GM12878 (cell line): ENCODE measurements at regions not wholly inside any gene's neighbourhood (a gene's known extent, or its start where the extent isn't known, plus 50 kb on each side); places are given as distances from the start of the nearest gene placed in this dataset.

Experiments used
- ATF7 ChIP-seq: fragments of 450-650 bp; IDR thresholded peaks from 2 replicates; pipeline ENCODE4 v1.6.1; 2016; ENCODE audit warnings: low read depth, mild to moderate bottlenecking
- BCLAF1 ChIP-seq: fragments of 450-650 bp; IDR thresholded peaks from 2 replicates; pipeline ENCODE4 v1.6.1; 2017; ENCODE audit warnings: antibody characterized with exemption, mild to moderate bottlenecking, moderate library complexity
- CEBPB ChIP-seq, 2 experiments: fragments of 150-350 bp in 1 of 2; IDR thresholded peaks; 2 replicates each; pipeline ENCODE4 v1.6.1; 2012 to 2014; ENCODE audit warnings: low read depth in 2 of 2, low read length in 2 of 2, borderline replicate concordance in 1 of 2, inconsistent platforms in 1 of 2
- CREB1 ChIP-seq: IDR thresholded peaks from 2 replicates; pipeline ENCODE4 v1.6.1; 2012; ENCODE audit warnings: low read depth, mild to moderate bottlenecking, inconsistent platforms
- CUX1 ChIP-seq: IDR thresholded peaks from 2 replicates; pipeline ENCODE4 v1.6.1; 2012; ENCODE audit warnings: improper control_type of control experiment, low read depth, low read length; ENCODE audit not compliant: insufficient replicate concordance
- DPF2 ChIP-seq: fragments of 450-650 bp; IDR thresholded peaks from 2 replicates; pipeline ENCODE4 v1.6.1; 2017; ENCODE audit warnings: mild to moderate bottlenecking
- EP300 ChIP-seq, 2 experiments: fragments of 150-350 bp in 1 of 2; IDR thresholded peaks; 2 replicates each; pipeline ENCODE4 v1.6.1; 2011 to 2012; ENCODE audit warnings: low read depth in 2 of 2, low read length in 2 of 2, borderline replicate concordance in 1 of 2, improper control_type of control experiment in 1 of 2, inconsistent platforms in 1 of 2; ENCODE audit not compliant: control insufficient read depth in 1 of 2
- HDAC2 ChIP-seq: fragments of 200-600 bp; sonication (generic); IDR thresholded peaks from 2 replicates; pipeline ENCODE4 v1.6.1; 2017
- IKZF2 ChIP-seq, 2 experiments: fragments of 450-650 bp; IDR thresholded peaks; 2 replicates each; pipeline ENCODE4 v1.6.1; 2017; ENCODE audit warnings: mild to moderate bottlenecking in 2 of 2, moderate library complexity in 2 of 2
- MLLT1 ChIP-seq: fragments of 450-650 bp; IDR thresholded peaks from 2 replicates; pipeline ENCODE4 v1.6.1; 2016; ENCODE audit warnings: mild to moderate bottlenecking
- MYB ChIP-seq: fragments of 150-350 bp; IDR thresholded peaks from 2 replicates; pipeline ENCODE4 v1.6.1; 2014; ENCODE audit warnings: mild to moderate bottlenecking, low read depth, low read length, borderline replicate concordance
- MYC ChIP-seq: IDR thresholded peaks from 2 replicates; pipeline ENCODE4 v1.6.1; 2011; ENCODE audit warnings: mild to moderate bottlenecking, low read length, moderate library complexity, inconsistent platforms; ENCODE audit not compliant: insufficient read depth, insufficient replicate concordance, insufficient read length, severe bottlenecking
- PBX3 ChIP-seq: IDR thresholded peaks from 2 replicates; pipeline ENCODE4 v1.6.1; 2011; ENCODE audit warnings: mild to moderate bottlenecking, low read depth, low read length, moderate library complexity; ENCODE audit not compliant: insufficient replicate concordance
- PML ChIP-seq: IDR thresholded peaks from 2 replicates; pipeline ENCODE4 v1.6.1; 2012; ENCODE audit warnings: low read length, inconsistent platforms
- POU2F2 ChIP-seq: IDR thresholded peaks from 3 replicates; pipeline ENCODE4 v1.6.1; 2011; ENCODE audit warnings: low read depth, mild to moderate bottlenecking, low read length, borderline replicate concordance
- RUNX3 ChIP-seq: IDR thresholded peaks from 2 replicates; pipeline ENCODE4 v1.6.1; 2012; ENCODE audit warnings: low read length, inconsistent platforms
- YY1 ChIP-seq: IDR thresholded peaks from 2 replicates; pipeline ENCODE4 v1.6.1; 2011; ENCODE audit warnings: low read depth, mild to moderate bottlenecking, low read length
- ZNF24 ChIP-seq: fragments of 450-650 bp; IDR thresholded peaks from 2 replicates; pipeline ENCODE4 v1.6.1; 2017; ENCODE audit warnings: antibody characterized with exemption, mild to moderate bottlenecking

GRCh38 chr13:29935309-29935981 lies 85.0 kb upstream of the UBL3 start (continued):
- no peak for TF ChIP-seq CUX1
- 0 out of 3 replicates have a peak, but pooled peaks have one; percentile 34 for TF ChIP-seq POU2F2
- no peak for TF ChIP-seq MYB
- no peak for TF ChIP-seq CEBPB (IDR thresholded peaks at IDR 0.05; ENCODE audit: borderline replicate concordance in 1 of 2, low read depth in 2 of 2, low read length in 2 of 2)
- TF ChIP-seq MYC, result no peak
- TF ChIP-seq RUNX3, result peak; percentile 89
- TF ChIP-seq EP300 (IDR thresholded peaks at IDR 0.05; ENCODE audit: borderline replicate concordance in 1 of 2, control insufficient read depth in 1 of 2, low read depth in 2 of 2, low read length in 2 of 2), result peak; percentile 74 to 75; a peak in 3 of 4 replicates
- peak; percentile 87 to 88 for TF ChIP-seq IKZF2 (IDR thresholded peaks at IDR 0.05)
- no peak for TF ChIP-seq PML
- no peak for TF ChIP-seq BCLAF1
- no peak for TF ChIP-seq HDAC2
- no peak for TF ChIP-seq ZNF24
- TF ChIP-seq ATF7, result 0 out of 2 replicates have a peak, but pooled peaks have one; percentile 32
- TF ChIP-seq PBX3, result peak; percentile 15
- peak; percentile 63; the same call in 1 of the 2 replicates for TF ChIP-seq DPF2
- TF ChIP-seq YY1, result no peak
- TF ChIP-seq MLLT1, result peak; percentile 48; the same call in 1 of the 2 replicates
- TF ChIP-seq CREB1, result no peak
